OCI-LY1 (cell line): ENCODE measurements at regions not wholly inside any gene's neighbourhood (a gene's known extent, or its start where the extent isn't known, plus 50 kb on each side); places are given as distances from the start of the nearest gene placed in this dataset.

Experiments
- H2AFZ ChIP-seq: fragments of 200-600 bp; sonication (generic), shearing (Covaris generic); 2 replicates; pipeline ENCODE4 v1.6.0; 2014; ENCODE audit warnings: antibody characterized with exemption, mild to moderate bottlenecking, low read length
- H3F3A ChIP-seq: fragments of 200-600 bp; sonication (generic), shearing (Covaris generic); 2 replicates; pipeline ENCODE4 v1.6.0; 2014; ENCODE audit warnings: mild to moderate bottlenecking, antibody characterized with exemption, low read length, moderate library complexity; ENCODE audit not compliant: insufficient read depth
- H3K27ac ChIP-seq: fragments of 200-600 bp; sonication (generic); 2 replicates; pipeline ENCODE4 v1.5.1; 2014; ENCODE audit warnings: low read length, mixed run types, mild to moderate bottlenecking, low read depth; ENCODE audit not compliant: poor library complexity, severe bottlenecking
- H3K27me3 ChIP-seq: fragments of 200-600 bp; sonication (generic); 2 replicates; pipeline ENCODE4 v1.6.0; 2014; ENCODE audit warnings: antibody characterized with exemption, mild to moderate bottlenecking, low read length, moderate library complexity; ENCODE audit not compliant: insufficient read depth
- H3K36me3 ChIP-seq: fragments of 200-600 bp; sonication (generic); 2 replicates; pipeline ENCODE4 v1.6.1; 2014; ENCODE audit warnings: mild to moderate bottlenecking, antibody characterized with exemption, low read length, moderate library complexity, mixed read lengths; ENCODE audit not compliant: insufficient read depth
- H3K4me1 ChIP-seq: fragments of 200-600 bp; sonication (generic); 2 replicates; pipeline ENCODE4 v1.5.1; 2014; ENCODE audit warnings: mild to moderate bottlenecking, low read length, moderate library complexity; ENCODE audit not compliant: insufficient read depth, severe bottlenecking
- H3K4me2 ChIP-seq: fragments of 200-600 bp; sonication (generic), shearing (Covaris generic); 2 replicates; pipeline ENCODE4 v1.6.1; 2014; ENCODE audit warnings: low read length
- H3K4me3 ChIP-seq: fragments of 200-600 bp; sonication (generic); 2 replicates; pipeline ENCODE4 v1.5.1; 2014; ENCODE audit warnings: low read length, low read depth, mild to moderate bottlenecking, mixed read lengths; ENCODE audit not compliant: poor library complexity, severe bottlenecking
- H3K79me2 ChIP-seq: fragments of 200-600 bp; shearing (Covaris generic); 2 replicates; pipeline ENCODE4 v1.6.1; 2016; ENCODE audit warnings: mixed run types, low read length, mixed read lengths; ENCODE audit not compliant: insufficient read depth
- H3K9ac ChIP-seq: fragments of 200-600 bp; sonication (generic), shearing (Covaris generic); 2 replicates; pipeline ENCODE4 v1.6.1; 2014; ENCODE audit warnings: mild to moderate bottlenecking, low read length, mixed read lengths
- H3K9me2 ChIP-seq: fragments of 200-600 bp; sonication (generic), shearing (Covaris generic); 2 replicates; pipeline ENCODE4 v1.6.1; 2014; ENCODE audit warnings: low read depth, mild to moderate bottlenecking, low read length, mixed read lengths
- H3K9me3 ChIP-seq: fragments of 200-600 bp; shearing (Covaris generic); 2 replicates; pipeline ENCODE4 v1.6.1; 2014; ENCODE audit warnings: low read length, mixed read lengths
- H4K20me1 ChIP-seq: fragments of 200-600 bp; sonication (generic), shearing (Covaris generic); 2 replicates; pipeline ENCODE4 v1.6.0; 2016; ENCODE audit warnings: mild to moderate bottlenecking, low read length; ENCODE audit not compliant: insufficient read depth
- CTCF ChIP-seq: fragments of 200-600 bp; sonication (generic), shearing (Covaris generic); IDR thresholded peaks from 2 replicates; pipeline ENCODE4 v1.5.1; 2017; ENCODE audit warnings: mild to moderate bottlenecking, antibody characterized with exemption, low read length, moderate library complexity, mixed read lengths
- EZH2 ChIP-seq: fragments of 200-600 bp; sonication (generic), shearing (Covaris generic); IDR thresholded peaks from 2 replicates; pipeline ENCODE4 v1.8.0; 2017; ENCODE audit warnings: borderline replicate concordance, mixed run types, mild to moderate bottlenecking, antibody characterized with exemption, low read length, moderate library complexity, mixed read lengths

GRCh38 chr12:22787557-22787956 lies 162.6 kb downstream of the ETNK1 start:
- H2AFZ ChIP-seq = no peak overlapping the region
- TF ChIP-seq CTCF (no peak), EZH2 (no peak)

GRCh38 chr12:22788913-22789312 lies 163.9 kb downstream of the ETNK1 start:
- Histone ChIP-seq H4K20me1 (no peaks in the 10 kb centered on the region), H3K36me3 (no peaks in the 10 kb centered on the region), H3F3A (no peaks in the 10 kb centered on the region), H3K27ac (no peak overlapping the region), H3K79me2 (no peaks in the 10 kb centered on the region), H2AFZ (no peak overlapping the region), H3K4me3 (no peak overlapping the region), H3K9me2 (no peaks in the 10 kb centered on the region), H3K27me3 (no peaks in the 10 kb centered on the region), H3K9ac (no peak overlapping the region), H3K9me3 (no peaks in the 10 kb centered on the region), H3K4me1 (no peaks in the 10 kb centered on the region), H3K4me2 (no peak overlapping the region)
- TF ChIP-seq EZH2 = no peak
- TF ChIP-seq CTCF = no peak

More at GRCh38 chr12:22787557-22787956, 162.6 kb downstream of the ETNK1 start:
- Histone ChIP-seq H3K4me3 (no peak overlapping the region), H4K20me1 (no peaks in the 10 kb centered on the region), H3K9ac (no peak overlapping the region), H3K4me1 (no peaks in the 10 kb centered on the region), H3K27me3 (no peaks in the 10 kb centered on the region), H3K4me2 (no peak overlapping the region), H3F3A (no peaks in the 10 kb centered on the region), H3K9me2 (no peaks in the 10 kb centered on the region), H3K79me2 (no peaks in the 10 kb centered on the region), H3K9me3 (no peaks in the 10 kb centered on the region), H3K27ac (no peak overlapping the region), H3K36me3 (no peaks in the 10 kb centered on the region)

- Histone ChIP-seq H2AFZ (no peak overlapping the region), H3K4me1 (no peaks in the 10 kb centered on the region), H3K4me3 (no peak overlapping the region), H3K36me3 (no peaks in the 10 kb centered on the region), H3K79me2 (no peaks in the 10 kb centered on the region), H3K27me3 (no peaks in the 10 kb centered on the region), H4K20me1 (no peaks in the 10 kb centered on the region), H3K9me3 (no peaks in the 10 kb centered on the region), H3K9me2 (no peaks in the 10 kb centered on the region), H3K9ac (no peak overlapping the region), H3K4me2 (no peak overlapping the region), H3K27ac (no peak overlapping the region), H3F3A (no peaks in the 10 kb centered on the region)
- TF ChIP-seq EZH2 = no peak
- no peak for TF ChIP-seq CTCF
These were observed 167.2 kb downstream of the ETNK1 start for GRCh38 chr12:22792138-22792537.
